Left renal cortex interstitium (tissue), 4 donors: ENCODE measurements at regions not wholly inside any gene's neighbourhood (a gene's known extent, or its start where the extent isn't known, plus 50 kb on each side); places are given as distances from the start of the nearest gene placed in this dataset.
A peak's percentile ranks its signal among the peaks of the same experiment; 100 is the strongest.

Experiments
- DNase-seq, 4 donors: peaks; one replicate each; pipeline ENCODE4 v3.0.0-alpha.2; 2013; ENCODE audit warnings: low read depth in 4 of 4, low spot score in 2 of 4, missing footprints in 1 of 4

DNA sequence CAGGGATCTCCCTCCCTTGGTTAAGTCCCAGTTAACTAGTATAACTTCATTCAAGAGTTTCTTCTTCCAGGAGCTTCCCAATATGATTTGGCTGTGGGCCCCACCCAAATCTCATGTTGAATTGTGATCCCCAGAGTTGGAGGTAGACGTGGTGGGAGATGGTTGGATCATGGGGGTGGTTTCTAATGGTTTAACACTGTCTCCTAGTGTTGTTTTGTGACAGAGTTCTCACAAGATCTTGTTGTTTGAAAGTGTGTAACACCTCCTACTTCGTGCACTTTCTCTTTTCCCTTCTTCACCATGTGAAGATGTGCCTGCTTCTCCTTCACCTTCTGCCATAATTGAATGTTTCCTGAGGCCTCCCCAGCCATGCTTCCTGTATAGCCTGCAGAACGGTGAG lies 251.8 kb upstream of the FGGY start:
- no peak for DNase-seq

- DNase-seq: no peak
Measured at GRCh38 chr1:59045636-59046035, 251.3 kb upstream of the FGGY start.

DNA sequence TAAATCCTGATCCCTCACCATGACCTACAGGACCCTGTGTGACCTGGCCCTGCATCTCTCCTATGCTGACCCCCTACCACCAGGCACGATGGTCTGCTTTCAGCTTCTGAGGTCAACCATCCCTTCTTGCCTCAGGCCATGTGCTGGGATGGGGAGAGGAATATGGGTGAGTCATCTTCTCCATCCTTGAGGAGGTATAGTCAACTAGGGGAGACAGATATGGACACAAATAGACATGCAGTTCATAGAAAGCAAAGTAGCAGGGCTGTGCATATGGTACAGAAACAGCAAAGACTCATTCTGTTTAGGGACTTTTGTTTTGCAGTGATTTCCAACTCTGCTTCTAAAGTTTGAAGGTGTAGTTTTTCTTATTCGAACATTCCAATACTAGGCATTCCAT lies 250.8 kb upstream of the FGGY start:
- no peak for DNase-seq

- DNase-seq: no peak
Measured at GRCh38 chr1:59046730-59047157, 250.2 kb upstream of the FGGY start.

- no peak for DNase-seq
Measured at GRCh38 chr1:59051007-59051406, 245.9 kb upstream of the FGGY start.

- DNase-seq: no peak
Measured at GRCh38 chr1:59052166-59052590, 244.7 kb upstream of the FGGY start.

DNA sequence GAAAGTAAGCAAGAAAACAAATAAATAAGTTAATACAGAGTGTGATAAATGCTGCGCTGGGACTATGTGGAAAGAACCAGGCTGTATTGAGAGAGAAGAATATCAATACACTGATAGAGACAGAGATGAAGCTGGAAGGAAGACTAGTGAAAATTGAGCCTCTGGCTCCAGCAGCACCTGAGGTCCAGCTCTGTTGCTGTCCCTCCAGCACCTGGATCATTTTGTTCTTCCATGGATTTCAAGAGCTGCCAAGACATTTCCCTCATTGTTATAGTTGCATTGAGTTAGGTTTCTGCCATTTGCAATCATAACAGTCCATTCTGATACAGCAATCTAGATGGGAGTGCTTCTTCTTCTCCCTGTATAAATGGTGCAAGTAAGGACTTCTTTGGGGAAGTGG lies 242.7 kb upstream of the FGGY start:
- no peak for DNase-seq

GRCh38 chr1:59055908-59056719 lies 240.8 kb upstream of the FGGY start:
- no peak for DNase-seq

DNA sequence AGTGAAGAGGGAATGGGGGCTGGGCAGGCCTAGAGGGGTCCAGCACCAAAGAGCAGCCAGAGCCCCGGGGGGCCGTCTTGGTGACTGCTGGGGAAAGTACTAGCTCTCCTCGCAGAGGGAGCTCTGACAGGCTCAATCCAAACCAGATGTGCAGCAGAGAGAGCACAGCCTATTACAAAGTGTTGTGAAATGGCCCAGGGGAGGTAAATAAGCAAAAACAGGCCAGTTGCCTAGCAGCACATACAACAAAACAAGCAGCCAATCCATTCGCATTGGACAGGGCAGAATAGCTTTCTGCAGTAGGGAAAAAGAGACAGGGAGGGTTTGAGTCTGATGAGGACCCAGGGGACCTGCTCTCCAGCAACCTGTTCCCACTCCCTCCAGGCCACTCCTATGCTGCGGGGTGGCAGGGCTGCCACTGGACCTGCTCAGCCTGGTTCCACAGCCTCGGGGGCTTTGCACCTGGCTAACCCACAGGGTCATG lies 239.6 kb upstream of the FGGY start:
- DNase-seq: peak in 3 of 4 donors; percentile 59 to 78 (median 60)

GRCh38 chr1:59057796-59058195 lies 239.1 kb upstream of the FGGY start:
- no peak for DNase-seq

- no peak for DNase-seq
Measured at GRCh38 chr1:59058665-59059439, 238.0 kb upstream of the FGGY start.

- DNase-seq: peak in 2 of 4 donors; percentile 53 to 58
Measured at GRCh38 chr1:59061876-59062275, 235.0 kb upstream of the FGGY start.

DNA sequence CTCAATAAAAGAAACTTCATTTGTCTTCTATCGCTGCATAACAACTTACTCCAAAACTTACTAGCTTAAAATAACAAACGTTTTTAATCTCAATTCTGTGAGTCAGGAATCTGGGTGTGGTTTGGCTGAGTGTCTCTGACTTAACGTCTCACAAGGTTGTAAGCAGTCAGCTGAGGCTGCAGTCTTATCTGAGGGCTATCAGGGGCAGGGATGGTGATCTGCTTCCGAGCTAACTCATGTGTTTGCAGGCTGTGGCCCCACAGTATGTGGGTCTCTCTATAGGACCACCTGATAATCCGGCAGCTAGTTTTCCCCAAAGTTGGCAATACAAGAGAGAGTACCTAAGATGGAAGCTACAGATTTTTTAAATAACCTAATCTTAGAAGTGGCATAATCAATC lies 234.2 kb upstream of the FGGY start:
- DNase-seq: no peak

DNA sequence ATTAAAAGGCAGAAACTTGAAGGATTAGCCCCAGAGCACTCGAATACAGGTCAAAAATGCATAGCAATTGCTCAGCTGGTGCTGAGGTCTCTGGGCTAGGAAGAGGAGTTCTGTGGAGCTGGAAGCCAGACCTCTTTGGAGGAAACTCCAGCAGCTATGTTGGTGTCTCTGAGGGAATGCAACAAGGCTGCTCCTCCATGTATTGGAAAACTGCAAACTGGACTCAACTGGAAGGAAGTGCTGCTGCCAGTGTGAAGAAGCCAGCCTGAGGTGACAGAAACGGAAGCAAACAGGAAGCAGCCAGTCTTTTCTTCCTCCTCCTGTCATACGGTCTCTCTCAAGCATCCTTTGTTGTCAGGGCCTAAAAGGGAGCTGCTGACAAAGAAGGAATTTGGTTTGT lies 233.4 kb upstream of the FGGY start:
- DNase-seq: no peak

DNA sequence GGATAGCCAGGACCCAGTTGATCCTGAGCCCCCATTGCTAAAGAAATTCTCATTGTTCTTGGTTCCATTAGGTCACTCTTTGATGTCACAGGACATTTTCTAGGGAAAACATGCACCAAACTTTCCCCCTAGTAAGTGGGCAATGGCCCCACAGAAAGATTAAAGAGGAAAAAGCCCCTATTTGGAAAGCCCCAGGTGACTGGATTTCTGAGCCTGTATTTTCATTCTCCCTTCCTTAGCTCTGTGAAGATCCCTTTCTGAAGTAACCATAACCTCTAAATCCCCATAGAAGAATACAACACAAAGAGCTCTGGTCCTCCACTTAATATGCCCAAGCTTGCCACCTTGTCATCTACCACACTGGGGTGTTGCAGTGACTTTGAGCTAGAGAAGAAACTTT lies 232.3 kb upstream of the FGGY start:
- DNase-seq: no peak

DNA sequence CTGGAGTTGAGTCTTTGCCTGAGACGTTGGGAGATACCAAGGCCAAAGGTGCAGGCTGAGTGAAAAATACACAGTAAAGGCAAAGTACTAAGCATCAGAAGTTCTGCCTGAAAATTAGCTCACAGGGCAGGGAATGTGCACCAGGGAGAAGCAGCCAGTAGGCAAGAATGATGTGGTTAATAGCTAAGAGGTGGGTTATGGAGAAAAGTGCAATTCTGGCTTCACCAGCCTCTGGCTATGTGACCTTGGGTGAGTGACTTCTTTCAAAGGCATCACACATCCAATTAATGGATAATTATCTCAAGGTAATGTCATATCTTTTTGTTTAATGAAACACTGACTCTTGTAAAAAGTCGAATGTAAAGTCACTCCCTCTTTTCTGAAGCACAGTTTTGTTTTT lies 230.7 kb upstream of the FGGY start:
- DNase-seq: no peak

GRCh38 chr1:59070610-59071009 lies 226.3 kb upstream of the FGGY start:
- no peak for DNase-seq

DNA sequence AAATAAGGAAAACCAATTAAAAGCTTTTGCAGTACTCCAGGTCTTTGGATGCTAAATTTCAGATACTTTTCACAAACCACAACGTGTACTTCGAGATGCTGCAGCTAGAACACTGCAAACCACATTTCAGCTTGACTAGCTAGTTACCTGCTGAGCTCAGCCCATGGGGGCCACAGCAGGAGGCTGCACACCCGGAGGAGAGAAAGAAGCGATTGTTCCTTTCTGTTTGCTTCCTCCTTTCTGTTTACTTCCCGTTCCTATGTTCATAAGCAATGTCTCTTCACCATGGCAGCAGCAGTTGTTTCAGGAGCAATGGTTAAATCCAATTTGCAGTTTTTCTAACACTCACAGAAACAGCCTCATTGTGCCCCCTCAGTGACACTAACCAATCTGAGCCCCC lies 225.6 kb upstream of the FGGY start:
- no peak for DNase-seq

- DNase-seq: no peak
Measured at GRCh38 chr1:59071876-59072582, 224.9 kb upstream of the FGGY start.

DNA sequence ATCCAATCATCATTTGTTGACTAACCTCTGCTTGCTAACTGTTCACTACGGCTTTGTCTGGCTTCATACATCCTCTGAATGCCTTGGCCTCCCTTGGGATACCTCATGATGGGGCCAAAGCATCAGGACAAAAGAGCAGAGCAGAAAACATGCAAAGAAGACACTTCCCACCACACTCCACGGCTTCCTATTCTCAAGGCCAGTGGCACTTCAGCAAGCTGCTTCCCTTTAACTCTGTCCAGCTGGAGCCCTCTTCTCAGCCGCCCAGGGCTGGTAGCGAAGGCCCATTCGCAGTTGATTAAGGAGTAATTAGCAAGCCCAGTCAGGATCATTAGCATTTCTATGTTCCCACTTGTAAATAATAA lies 224.3 kb upstream of the FGGY start:
- no peak for DNase-seq

DNA sequence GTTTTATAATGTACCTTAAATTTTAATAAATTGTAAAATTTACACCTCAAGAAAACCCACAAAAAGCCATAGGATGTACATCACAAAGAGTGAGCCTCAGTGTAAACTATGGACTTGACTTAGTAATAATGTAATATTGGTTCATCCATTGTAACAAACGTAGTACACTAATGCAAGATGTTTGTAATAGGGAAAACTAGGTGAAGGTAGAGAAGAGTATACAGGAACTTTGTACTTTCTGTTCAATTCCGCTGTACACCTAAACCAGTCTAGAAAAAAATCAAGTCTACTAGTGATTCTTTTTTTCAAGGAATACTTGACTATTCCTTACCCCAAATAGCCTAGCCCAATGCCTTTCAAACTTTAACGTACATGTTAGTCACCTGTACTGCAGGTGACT lies 222.3 kb upstream of the FGGY start:
- no peak for DNase-seq
